GM18520 (cell line): ENCODE measurements at regions not wholly inside any gene's neighbourhood (a gene's known extent, or its start where the extent isn't known, plus 50 kb on each side); places are given as distances from the start of the nearest gene placed in this dataset.

ENCODE experiments used
- ATAC-seq: cut with Tn5 transposase; IDR thresholded peaks from one replicate; pipeline ENCODE4 v1.9.1; 2021; ENCODE audit not compliant: unreplicated experiment

DNA sequence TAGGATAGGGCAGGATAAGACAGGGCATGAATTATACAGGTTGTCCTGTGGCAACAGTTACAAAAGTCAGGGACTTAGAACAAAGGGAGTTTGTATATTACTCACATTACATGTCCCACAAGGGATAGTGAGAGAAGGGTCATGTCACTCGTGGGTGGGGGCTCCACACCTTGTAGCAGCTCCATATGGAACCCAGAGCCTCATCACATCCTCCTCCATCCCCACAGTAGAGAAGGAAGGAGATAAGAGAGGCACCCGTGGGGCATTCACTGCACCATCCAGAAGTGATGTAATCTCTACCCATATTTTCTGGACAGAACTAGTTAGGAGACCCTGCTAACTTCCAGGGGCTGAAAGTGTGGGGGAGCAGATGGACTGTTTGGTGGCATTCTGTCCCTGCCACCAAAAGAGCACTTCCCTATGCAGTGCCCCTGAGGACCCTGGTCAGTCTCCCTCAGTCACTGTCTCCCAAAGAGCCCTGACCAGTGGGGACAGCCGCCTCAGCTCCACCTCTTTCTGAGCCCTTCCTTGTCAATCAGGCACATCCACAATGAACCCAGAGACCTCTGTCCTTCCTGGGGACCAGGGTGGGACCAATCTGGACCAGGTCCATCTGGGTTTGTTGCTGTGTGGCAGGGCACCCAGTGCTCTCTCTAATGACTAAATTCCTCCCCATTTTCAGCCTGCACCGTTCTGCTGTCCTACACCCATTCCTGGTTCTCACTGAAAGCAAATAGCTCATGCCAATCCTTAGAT, 154.8 kb upstream of the ETV3 start:
- ATAC-seq = no peak

DNA sequence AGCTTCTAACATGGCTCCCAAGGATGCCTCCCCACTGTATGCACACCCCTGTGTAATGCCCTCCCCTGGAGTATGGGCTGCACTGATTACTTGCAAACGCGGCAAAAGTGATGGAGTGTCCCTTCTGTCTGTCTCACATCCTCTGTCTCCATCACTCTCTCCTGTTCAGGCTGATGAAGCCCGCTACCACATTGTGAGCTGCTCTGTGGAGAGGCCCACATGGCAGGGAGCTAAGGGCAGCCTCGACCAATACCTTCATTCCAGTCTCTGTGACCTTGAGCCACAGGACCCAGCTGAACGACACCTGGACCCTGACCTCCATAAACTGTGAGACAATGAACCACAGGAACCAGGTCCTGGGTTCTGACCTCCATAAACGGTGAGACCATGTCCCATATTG, 154.1 kb upstream of the ETV3 start:
- ATAC-seq = no peak

DNA sequence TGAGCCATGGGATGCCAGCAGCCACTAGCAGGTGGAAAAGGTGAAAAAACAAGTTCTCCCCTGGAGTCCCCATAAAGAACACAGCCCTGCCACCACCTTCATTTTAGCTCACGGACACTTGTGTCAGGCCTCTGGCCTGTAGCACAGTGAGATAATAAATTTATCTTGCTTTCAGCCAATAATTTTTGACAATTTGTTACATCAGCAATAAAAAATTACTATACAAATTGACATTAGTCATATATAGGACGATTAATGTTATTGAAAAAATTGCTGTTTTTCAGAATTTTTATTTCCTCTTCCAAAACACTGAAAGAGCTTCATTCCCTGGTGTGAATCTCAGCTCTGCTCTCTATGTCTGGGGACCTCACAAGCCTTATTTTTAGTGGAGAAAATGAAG, 152.9 kb upstream of the ETV3 start:
- ATAC-seq = no peak

GRCh38 chr1:157289424-157290105, 151.4 kb upstream of the ETV3 start:
- no peak for ATAC-seq

DNA sequence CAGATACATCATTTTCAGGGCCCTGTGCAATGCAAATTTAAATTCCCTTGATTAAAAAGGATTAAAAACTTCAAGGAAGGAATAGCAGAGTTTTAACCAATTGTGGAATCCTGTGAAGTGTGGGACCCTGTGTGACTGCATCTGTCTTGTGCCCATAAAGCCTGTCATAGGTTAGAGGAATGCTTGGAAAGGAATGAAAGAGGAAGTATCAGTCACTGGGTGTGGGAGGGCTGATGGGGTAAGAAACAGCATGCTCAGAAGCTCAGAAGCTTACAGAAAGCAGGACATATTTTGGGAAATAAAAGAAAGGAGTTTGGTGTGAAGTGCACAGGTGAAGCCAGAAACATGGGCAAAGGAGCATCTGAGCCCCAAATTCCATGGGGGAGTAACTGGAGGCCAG, 150.8 kb upstream of the ETV3 start:
- no peak for ATAC-seq

- no peak for ATAC-seq
Measured at GRCh38 chr1:157288492-157288891, 150.3 kb upstream of the ETV3 start.

- no peak for ATAC-seq
Measured at GRCh38 chr1:157288006-157288405, 149.8 kb upstream of the ETV3 start.

DNA sequence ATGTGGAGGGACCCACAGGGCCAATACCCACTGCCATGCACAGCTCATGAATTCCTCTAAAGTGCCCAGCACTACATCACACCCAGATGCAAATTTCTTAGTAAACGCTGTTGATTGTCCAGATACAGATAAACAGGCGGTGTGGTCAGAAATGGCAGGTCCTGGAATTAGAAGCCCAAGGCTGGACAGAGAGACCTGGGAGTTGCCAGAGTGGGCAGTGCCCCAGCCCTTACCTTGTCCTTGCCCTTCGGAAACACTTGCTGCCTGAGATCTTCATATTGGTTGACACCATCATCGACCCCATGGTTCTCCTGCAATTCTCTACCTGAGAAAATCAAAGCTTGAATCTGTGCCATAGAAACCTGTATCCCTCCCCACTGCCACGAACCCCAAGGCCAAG, 149.3 kb upstream of the ETV3 start:
- no peak for ATAC-seq

GRCh38 chr1:157286646-157287420, 148.6 kb upstream of the ETV3 start:
- no peak for ATAC-seq

GRCh38 chr1:157286096-157286495, 147.9 kb upstream of the ETV3 start:
- ATAC-seq = no peak

DNA sequence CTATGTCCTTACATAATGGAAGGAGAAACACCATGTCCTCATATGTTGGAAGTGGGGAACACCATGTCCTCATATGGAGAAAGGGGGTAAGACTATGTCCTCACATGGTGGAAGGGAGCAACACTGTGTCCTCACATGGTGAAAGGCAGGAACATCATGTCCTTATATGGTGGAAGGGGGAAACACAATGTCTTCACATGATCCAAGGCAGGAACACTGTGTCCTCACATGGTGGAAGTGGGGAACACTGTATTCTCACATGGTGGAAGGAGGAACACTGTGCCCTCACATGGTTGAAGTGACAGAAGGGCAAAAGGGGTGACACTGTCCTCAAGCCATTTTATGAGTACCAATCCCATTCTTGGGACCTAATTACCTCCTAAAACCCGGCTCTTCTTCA, 146.3 kb upstream of the ETV3 start:
- ATAC-seq = no peak

DNA sequence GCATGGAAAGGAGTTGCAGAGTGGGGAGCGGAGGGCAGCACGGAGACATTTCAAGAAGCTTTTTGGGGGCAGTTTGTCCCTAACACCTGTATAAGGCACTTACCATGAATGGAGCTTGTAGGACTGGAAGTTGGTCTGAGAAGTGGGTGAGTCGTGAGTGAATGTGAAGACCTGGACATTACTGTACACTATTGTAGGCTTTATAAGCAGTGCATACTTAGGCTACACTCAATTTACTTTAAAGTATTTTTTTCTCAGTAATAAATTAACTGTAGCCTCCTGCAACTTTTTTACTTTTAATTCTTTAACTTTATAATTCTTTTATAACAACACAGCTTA, 141.6 kb upstream of the ETV3 start:
- no peak for ATAC-seq

GRCh38 chr1:157279138-157279801, 141.1 kb upstream of the ETV3 start:
- ATAC-seq = no peak

DNA sequence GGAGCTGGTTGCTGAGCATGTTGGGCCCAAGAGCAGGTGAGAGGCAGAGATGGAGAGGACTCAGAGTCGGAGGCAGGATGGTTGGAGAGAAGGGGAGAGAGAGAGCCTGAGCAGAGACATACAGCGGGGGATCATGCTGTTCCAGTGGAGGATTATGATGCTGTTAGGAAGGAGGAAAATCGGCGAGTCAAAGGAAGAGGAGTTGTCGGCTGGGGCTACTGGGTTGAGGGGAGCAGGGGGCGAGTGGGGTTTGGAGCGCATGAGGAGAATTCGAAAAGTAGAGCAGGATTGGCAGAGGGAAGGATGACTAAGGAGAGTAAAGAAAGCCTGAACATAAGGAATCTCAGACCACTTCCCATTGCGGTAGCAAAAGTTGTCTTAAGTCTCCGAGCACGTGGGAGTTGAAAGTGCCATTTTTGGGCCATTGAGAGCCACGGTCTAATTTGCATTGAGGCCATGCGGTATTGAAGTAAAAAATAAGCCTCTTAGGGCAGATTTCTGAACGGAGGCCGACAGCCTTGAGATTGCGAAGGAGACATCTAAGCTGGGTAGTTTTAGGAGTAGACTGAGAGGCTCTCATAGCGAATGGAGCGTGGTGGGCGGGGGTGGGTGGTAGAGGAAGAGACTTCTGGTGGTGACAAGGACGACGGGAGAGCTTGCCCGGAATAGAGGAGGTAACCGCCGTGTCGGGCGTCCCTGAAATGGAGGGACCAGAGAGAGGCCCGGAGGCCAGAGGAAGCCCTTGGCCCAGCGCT, 140.4 kb upstream of the ETV3 start:
- no peak for ATAC-seq

DNA sequence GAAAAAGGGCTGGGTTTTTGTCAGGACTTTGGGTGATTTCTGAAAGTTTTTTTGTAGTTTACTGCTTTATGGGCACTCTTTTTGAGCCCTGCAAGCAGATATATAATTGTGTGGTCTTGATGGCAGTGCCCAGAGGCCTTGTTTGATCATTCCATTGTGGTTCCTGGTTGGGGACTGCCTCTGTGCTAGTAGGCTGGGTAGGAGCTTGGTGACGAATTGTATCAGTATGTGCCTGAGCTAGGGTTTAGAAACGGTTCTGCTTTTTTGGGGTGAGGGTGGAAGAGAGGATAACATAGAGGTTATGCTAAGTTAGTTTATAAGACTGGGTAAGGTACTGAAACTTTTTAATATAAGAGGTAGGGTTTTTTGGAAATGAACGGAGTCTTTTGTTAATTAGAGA, 139.7 kb upstream of the ETV3 start:
- ATAC-seq = no peak

DNA sequence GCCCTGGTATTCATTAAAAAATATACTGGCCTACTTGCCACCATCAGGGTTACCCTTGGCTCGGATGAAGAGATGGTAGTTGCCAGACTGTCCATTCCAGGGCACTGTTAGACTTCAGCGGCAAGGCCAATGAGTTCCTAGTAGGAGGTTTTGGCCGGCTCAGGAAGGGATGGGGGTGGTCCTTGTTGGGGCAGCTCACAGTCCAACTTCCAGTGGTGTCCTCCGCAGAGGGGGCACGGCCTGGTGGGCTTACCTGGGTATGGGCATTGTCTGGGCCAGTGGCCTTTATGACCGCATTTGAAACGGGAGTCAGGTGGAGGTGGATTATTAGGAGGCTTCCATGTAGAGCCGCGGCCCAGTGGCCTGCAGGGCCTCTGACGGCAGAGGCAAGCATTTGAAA, 139.1 kb upstream of the ETV3 start:
- no peak for ATAC-seq

DNA sequence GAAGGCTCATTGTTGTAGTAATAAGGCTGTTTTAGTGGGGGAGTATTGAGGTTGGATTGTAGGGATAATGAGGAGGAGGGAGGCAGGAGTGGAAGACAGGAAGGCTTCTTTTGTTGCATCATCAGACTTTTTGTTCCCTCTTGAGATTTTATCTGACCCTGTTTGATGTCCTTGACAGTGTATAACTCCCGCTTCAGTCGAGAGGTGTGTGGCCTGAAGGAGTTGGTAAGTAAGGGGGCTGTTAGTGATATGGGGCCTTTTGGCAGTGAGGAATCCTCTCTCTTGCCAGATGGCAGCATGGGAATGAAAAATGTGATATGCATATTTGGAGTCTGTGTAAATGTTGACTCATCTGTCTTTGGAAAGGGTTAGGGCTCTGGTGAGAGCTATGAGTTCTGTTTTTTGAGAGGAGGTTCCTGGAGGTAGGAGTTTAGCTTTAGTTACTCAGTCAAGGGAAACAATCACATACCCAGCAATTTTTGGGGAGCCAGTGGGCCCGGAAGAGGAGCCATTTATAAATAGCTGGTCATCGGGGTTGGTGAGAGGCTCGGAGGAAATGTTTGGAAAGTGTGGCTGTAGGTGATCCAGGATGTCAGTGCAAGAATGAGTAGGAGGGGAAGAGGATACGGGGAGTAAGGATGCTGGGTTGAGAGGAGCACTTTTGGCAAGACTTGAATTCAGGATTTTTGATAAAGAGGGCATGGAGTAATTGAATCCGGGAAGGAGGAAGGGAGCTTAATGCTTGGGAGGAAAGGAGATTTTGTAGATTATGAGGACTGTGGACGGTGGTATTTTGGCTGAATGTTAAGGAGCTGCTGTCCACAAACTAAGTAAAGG, 136.7 kb upstream of the ETV3 start:
- ATAC-seq = no peak

- ATAC-seq = no peak
Measured at GRCh38 chr1:157272729-157273524, 134.7 kb upstream of the ETV3 start.

DNA sequence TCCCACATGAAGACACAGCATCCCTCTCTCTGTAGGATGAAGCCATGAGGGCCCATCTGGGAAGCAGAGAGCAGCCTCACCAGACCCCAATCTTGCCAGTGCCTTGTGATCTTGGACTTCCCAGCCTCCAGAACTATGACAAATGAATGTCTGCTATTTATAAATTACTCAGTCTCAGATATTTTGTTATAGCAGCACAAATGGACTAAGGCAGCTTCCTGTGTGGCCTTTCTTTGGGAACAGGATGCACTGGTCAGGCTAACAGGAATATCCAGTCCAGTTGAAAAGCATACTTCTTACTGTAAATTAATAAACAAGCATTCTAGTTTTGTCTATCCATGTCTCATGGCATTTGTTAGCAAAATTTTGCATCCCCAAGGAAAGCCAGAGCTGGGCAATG, 134.1 kb upstream of the ETV3 start:
- no peak for ATAC-seq
